ENCODE measurements at regions not wholly inside any gene's neighbourhood (a gene's known extent, or its start where the extent isn't known, plus 50 kb on each side); places are given as distances from the start of the nearest gene placed in this dataset. TPM values are rescaled to one million over a fixed set of nuclear protein-coding genes. Genes with fewer than 3 reads are reported as not detected.

GRCh38 chr5:130237721-130238120 is 333.5 kb downstream of the CHSY3 start (continued):
- TF ChIP-seq HDAC6 (IDR thresholded peaks at IDR 0.05; ENCODE audit: unreplicated experiment) (no peak), ZNF622 (IDR thresholded peaks at IDR 0.05) (no peak)

Small RNAs in the stretch of these regions (small RNA-seq; reads per million reads assigned to genes)
- gene AC113367.2, result not detected
- gene RNU7-53P, result not detected
